H1 (cell line): ENCODE measurements at regions not wholly inside any gene's neighbourhood (a gene's known extent, or its start where the extent isn't known, plus 50 kb on each side); places are given as distances from the start of the nearest gene placed in this dataset.
A peak's percentile ranks its signal among the peaks of the same experiment; 100 is the strongest.

Source experiments
- CTCF ChIA-PET: fragments of 300-600 bp; sonication (Branson Sonifier 250); formaldehyde crosslinking; loops from one replicate; lab custom pipeline; 2021; ENCODE audit not compliant: partially characterized antibody; lab: Charles Lee
- POLR2A ChIA-PET: fragments of 300-600 bp; sonication (Branson Sonifier 250); formaldehyde crosslinking; loops from one replicate; lab custom pipeline; 2021; ENCODE audit warnings: inconsistent platforms; ENCODE audit not compliant: partially characterized antibody; lab: Charles Lee
- DNase-seq, 2 experiments: peaks; one replicate each; pipeline versions ENCODE4 v3.0.0 to v3.0.0-alpha.2; 2010 to 2022; ENCODE audit warnings: low spot score in 2 of 2, low read depth in 1 of 2, mixed read lengths in 1 of 2
- FAIRE-seq: peaks from 2 replicates; lab custom pipeline; 2011; peaks lifted over from hg19 to GRCh38; lab: Jason Lieb, UNC
- H2AFZ ChIP-seq: 2 replicates; pipeline ENCODE4 v1.8.1; 2012; ENCODE audit warnings: low read length, inconsistent platforms
- H2AK5ac ChIP-seq: 2 replicates; pipeline ENCODE4 v1.6.1; 2013; ENCODE audit warnings: low read depth, low read length
- H2BK120ac ChIP-seq: replicated peaks from 2 replicates; pipeline ENCODE3; 2013; ENCODE audit warnings: low read depth, low read length, inconsistent platforms
- H2BK12ac ChIP-seq: 2 replicates; pipeline ENCODE4 v1.6.1; 2013; ENCODE audit warnings: low read depth, low read length
- H2BK15ac ChIP-seq: 2 replicates; pipeline ENCODE4 v1.6.1; 2013; ENCODE audit warnings: low read length
- H2BK20ac ChIP-seq: 2 replicates; pipeline ENCODE4 v1.6.1; 2013; ENCODE audit warnings: low read length
- H2BK5ac ChIP-seq: 2 replicates; pipeline ENCODE4 v1.6.1; 2013; ENCODE audit warnings: low read depth, low read length
- H3K14ac ChIP-seq: 2 replicates; pipeline ENCODE4 v1.6.1; 2013; ENCODE audit warnings: inconsistent platforms; ENCODE audit not compliant: insufficient read length
- H3K18ac ChIP-seq: 2 replicates; pipeline ENCODE4 v1.6.1; 2013; ENCODE audit warnings: low read length; ENCODE audit errors: extremely low read depth
- H3K23ac ChIP-seq: 2 replicates; pipeline ENCODE4 v1.6.1; 2013; ENCODE audit warnings: inconsistent platforms; ENCODE audit not compliant: insufficient read length
- H3K23me2 ChIP-seq: 2 replicates; pipeline ENCODE4 v1.6.1; 2013; ENCODE audit warnings: low read depth, low read length
- H3K27ac ChIP-seq: 2 replicates; pipeline ENCODE4 v1.6.1; 2011; ENCODE audit warnings: low read depth, low read length, inconsistent platforms
- H3K27me3 ChIP-seq, 4 experiments: replicated peaks in 1 of 4; 1 replicate in 1 of 4; 2 replicates in 3 of 4; pipeline versions ENCODE4 v1.6.1 to v1.8.1; 2011 to 2013; ENCODE audit warnings: low read length in 3 of 4, mild to moderate bottlenecking in 3 of 4, inconsistent platforms in 2 of 4, mixed read lengths in 2 of 4, moderate library complexity in 1 of 4; ENCODE audit not compliant: control insufficient read depth in 3 of 4, insufficient read depth in 3 of 4; ENCODE audit errors: extremely low read depth in 1 of 4
- H3K36me3 ChIP-seq, 4 experiments: 2 replicates each; pipeline versions ENCODE4 v1.6.1 to v1.8.1; 2011 to 2013; ENCODE audit warnings: mild to moderate bottlenecking in 4 of 4, low read length in 3 of 4, moderate library complexity in 2 of 4, control low read depth in 1 of 4, inconsistent platforms in 1 of 4; ENCODE audit not compliant: insufficient read depth in 4 of 4, control insufficient read depth in 2 of 4
- H3K4ac ChIP-seq: replicated peaks from 2 replicates; pipeline ENCODE3; 2013; ENCODE audit warnings: low read length, low read depth, mixed read lengths, inconsistent platforms; ENCODE audit not compliant: insufficient read length
- H3K4me1 ChIP-seq, 4 experiments: replicated peaks in 1 of 4; 1 replicate in 1 of 4; 2 replicates in 3 of 4; pipeline versions ENCODE4 v1.6.1 to v1.8.1; 2011 to 2013; ENCODE audit warnings: low read length in 3 of 4, inconsistent platforms in 2 of 4, mixed read lengths in 1 of 4; ENCODE audit not compliant: insufficient read depth in 4 of 4, control insufficient read depth in 3 of 4
- H3K4me2 ChIP-seq, 2 experiments: 2 replicates each; pipeline versions ENCODE4 v1.6.1 to v1.8.1; 2011 to 2013; ENCODE audit warnings: low read depth in 2 of 2, low read length in 2 of 2, control low read depth in 1 of 2, inconsistent platforms in 1 of 2, mild to moderate bottlenecking in 1 of 2; ENCODE audit not compliant: insufficient read depth in 1 of 2
- H3K4me3 ChIP-seq, 4 experiments: fragments of 200-600, 300-600 bp in 1 of 4; sonication (generic), shearing (Covaris generic), sonication (Bioruptor Twin) in 1 of 4; 2 replicates each; pipeline versions ENCODE4 v1.5.1 to v1.8.1; 2011 to 2016; ENCODE audit warnings: low read length in 4 of 4, low read depth in 3 of 4, control low read depth in 2 of 4, inconsistent platforms in 2 of 4, mild to moderate bottlenecking in 2 of 4, mixed read lengths in 1 of 4, moderate library complexity in 1 of 4; ENCODE audit not compliant: insufficient read depth in 2 of 4; ENCODE audit errors: extremely low read depth in 1 of 4
- H3K56ac ChIP-seq: replicated peaks from 2 replicates; pipeline ENCODE3; 2013; ENCODE audit warnings: low read depth, mild to moderate bottlenecking, mixed read lengths, low read length, inconsistent platforms; ENCODE audit not compliant: insufficient read length
- H3K79me1 ChIP-seq: 2 replicates; pipeline ENCODE4 v1.6.1; 2013; ENCODE audit warnings: low read depth, low read length, control low read depth
- H3K79me2 ChIP-seq, 2 experiments: 2 replicates each; pipeline versions ENCODE4 v1.6.1 to v1.8.1; 2012 to 2013; ENCODE audit warnings: low read length in 2 of 2, mild to moderate bottlenecking in 2 of 2, inconsistent platforms in 1 of 2; ENCODE audit not compliant: insufficient read depth in 2 of 2, control insufficient read depth in 1 of 2
- H3K9ac ChIP-seq, 4 experiments: replicated peaks in 1 of 4; 1 replicate in 1 of 4; 2 replicates in 3 of 4; pipeline versions ENCODE4 v1.6.1 to v1.8.1; 2011 to 2013; ENCODE audit warnings: low read depth in 3 of 4, low read length in 3 of 4, control low read depth in 2 of 4, mild to moderate bottlenecking in 2 of 4, moderate library complexity in 2 of 4, inconsistent platforms in 1 of 4; ENCODE audit errors: extremely low read depth in 1 of 4
- H3K9me3 ChIP-seq, 2 experiments: 2 replicates each; pipeline versions ENCODE4 v1.6.1 to v1.8.1; 2012 to 2013; ENCODE audit warnings: mild to moderate bottlenecking in 2 of 2, moderate library complexity in 2 of 2, control low read depth in 1 of 2, inconsistent platforms in 1 of 2, low read depth in 1 of 2, low read length in 1 of 2, mixed read lengths in 1 of 2; ENCODE audit not compliant: insufficient read depth in 2 of 2
- H4K20me1 ChIP-seq, 2 experiments: replicated peaks in 1 of 2; 2 replicates each; pipeline versions ENCODE3 to v1.8.1; 2011 to 2013; ENCODE audit warnings: inconsistent platforms in 2 of 2, low read length in 2 of 2, mild to moderate bottlenecking in 1 of 2; ENCODE audit not compliant: insufficient read depth in 2 of 2, control insufficient read depth in 1 of 2
- H4K5ac ChIP-seq: 2 replicates; pipeline ENCODE4 v1.6.1; 2013; ENCODE audit warnings: low read length, low read depth, mixed read lengths, inconsistent platforms; ENCODE audit not compliant: insufficient read length
- H4K8ac ChIP-seq: 2 replicates; pipeline ENCODE4 v1.8.0; 2013; ENCODE audit warnings: mild to moderate bottlenecking, moderate library complexity, low read length, inconsistent platforms; ENCODE audit not compliant: insufficient read depth; ENCODE audit errors: extremely low read depth
- H4K91ac ChIP-seq: replicated peaks from 2 replicates; pipeline ENCODE3; 2013; ENCODE audit warnings: low read length, mixed read lengths, inconsistent platforms; ENCODE audit not compliant: insufficient read length
- CTBP2 ChIP-seq: IDR thresholded peaks from 2 replicates; pipeline ENCODE4 v1.7.0; 2011; ENCODE audit warnings: borderline replicate concordance, mild to moderate bottlenecking, moderate library complexity, mixed read lengths, low read length; ENCODE audit not compliant: insufficient read depth, insufficient read length
- E2F6 ChIP-seq: IDR thresholded peaks from 2 replicates; pipeline ENCODE4 v1.6.1; 2012; ENCODE audit warnings: inconsistent platforms
- FOSL1 ChIP-seq: IDR thresholded peaks from 2 replicates; pipeline ENCODE4 v1.6.1; 2011; ENCODE audit warnings: mild to moderate bottlenecking, low read depth, low read length, moderate library complexity; ENCODE audit not compliant: insufficient read depth
- GABPA ChIP-seq: IDR thresholded peaks from 2 replicates; pipeline ENCODE4 v1.6.1; 2011; ENCODE audit warnings: mild to moderate bottlenecking, low read length, moderate library complexity, borderline replicate concordance; ENCODE audit not compliant: insufficient read depth
- GTF2F1 ChIP-seq: IDR thresholded peaks from 2 replicates; pipeline ENCODE4 v1.6.1; 2012; ENCODE audit warnings: low read depth, low read length, improper control_type of control experiment, borderline replicate concordance
- POLR2A ChIP-seq, 2 experiments: IDR thresholded peaks; 1 replicate in 1 of 2; 2 replicates in 1 of 2; pipeline ENCODE4 v1.6.1; 2011; ENCODE audit warnings: low read depth in 2 of 2, low read length in 2 of 2, mild to moderate bottlenecking in 2 of 2; ENCODE audit errors: control extremely low read depth in 1 of 2
- RBBP5 ChIP-seq: IDR thresholded peaks from 2 replicates; pipeline ENCODE4 v1.7.1; 2012; ENCODE audit warnings: low read depth, mild to moderate bottlenecking, inconsistent platforms, low read length, moderate library complexity, borderline replicate concordance
- RFX5 ChIP-seq: IDR thresholded peaks from 2 replicates; pipeline ENCODE4 v1.6.1; 2011; ENCODE audit warnings: low read depth, low read length, improper control_type of control experiment, borderline replicate concordance
- SIN3A ChIP-seq, 2 experiments: IDR thresholded peaks in 1 of 2; conservative IDR thresholded peaks in 1 of 2; 2 replicates each; pipeline ENCODE4 v1.6.1; 2011 to 2012; ENCODE audit warnings: low read length in 2 of 2, improper control_type of control experiment in 1 of 2, low read depth in 1 of 2, mild to moderate bottlenecking in 1 of 2
- SIX5 ChIP-seq: IDR thresholded peaks from 2 replicates; pipeline ENCODE4 v1.6.1; 2011; ENCODE audit warnings: mild to moderate bottlenecking, low read depth, low read length
- SP1 ChIP-seq: IDR thresholded peaks from 2 replicates; pipeline ENCODE4 v1.6.1; 2011; ENCODE audit warnings: low read depth, low read length
- TAF7 ChIP-seq: optimal IDR thresholded peaks from 2 replicates; pipeline ENCODE3; 2011; ENCODE audit warnings: low read depth, mild to moderate bottlenecking, inconsistent platforms, low read length, moderate library complexity, borderline replicate concordance
- TEAD4 ChIP-seq: IDR thresholded peaks from 2 replicates; pipeline ENCODE4 v1.6.1; 2012; ENCODE audit warnings: low read depth, low read length, inconsistent platforms, mixed read lengths
- ZNF274 ChIP-seq: IDR thresholded peaks from 2 replicates; pipeline ENCODE4 v1.7.0; 2012; ENCODE audit warnings: low read length, borderline replicate concordance; ENCODE audit errors: extremely low read depth
- WGBS, 2 experiments: shearing (Covaris generic) in 1 of 2; methylation state at CpG; one replicate each; pipeline versions ENCODE4 v1.1.6 to v1.1.7; 2013 to 2015; ENCODE audit warnings: low lambda C conversion rate in 2 of 2, mixed read lengths in 2 of 2, inconsistent platforms in 1 of 2, low coverage in 1 of 2, missing lambda C conversion rate in 1 of 2; ENCODE audit not compliant: insufficient replicate concordance in 2 of 2, insufficient coverage in 1 of 2, insufficient read length in 1 of 2; ENCODE audit errors: extremely low coverage in 1 of 2, missing lambda C conversion rate in 1 of 2; 5-methylcytosine and 5-hydroxymethylcytosine counted together

GRCh38 chr5:41637424-41637823 lies 127.0 kb upstream of the PLCXD3 start:
- Histone ChIP-seq H3K9me3 (no peaks in the 10 kb centered on the region), H3K23me2 (no peaks in the 10 kb centered on the region), H3K14ac (no peak overlapping the region), H2BK12ac (no peak overlapping the region), H3K18ac (no peak overlapping the region), H2BK15ac (no peak overlapping the region), H4K91ac (no peak overlapping the region), H3K27ac (no peak overlapping the region), H3K4me2 (no peak overlapping the region), H3K9ac (no peak overlapping the region), H4K20me1 (no peaks in the 10 kb centered on the region), H4K8ac (no peak overlapping the region), H4K5ac (no peak overlapping the region), H2BK20ac (no peak overlapping the region), H3K36me3 (no peaks in the 10 kb centered on the region), H2BK5ac (no peak overlapping the region), H2AFZ (peak overlapping the region; percentile 55; the same call in 1 of the 2 replicates), H3K4me1 (peaks cover 0 to 3% (median 0%) of the 10 kb centered on the region in 4 experiments; a peak in 2 of 7 replicates), H3K56ac (no peak overlapping the region), H2AK5ac (no peak overlapping the region), H3K23ac (no peak overlapping the region), H3K79me2 (no peaks in the 10 kb centered on the region), H3K27me3 (no peaks in the 10 kb centered on the region), H2BK120ac (no peak overlapping the region), H3K79me1 (no peaks in the 10 kb centered on the region), H3K4ac (no peak overlapping the region), H3K4me3 (no peak overlapping the region)
- no peak for FAIRE-seq
- CTCF ChIA-PET: interaction anchor here (0.7 to 4.8 kb wide), 32 partner anchors 10 to 732 kb away, joined by 3 to 31 read pairs (median 4); no protein-coding TSS in a partner anchor
- peak in 1 of 2 experiments; percentile 47 for DNase-seq
- 85% methylated on average over 8 of the region's 8 CpGs; no CpG with 5 or more reads in 1 of the 2 experiments for WGBS, 2 experiments
- POLR2A ChIA-PET: no interaction called here
- TF ChIP-seq SP1: no peak
- TF ChIP-seq RBBP5: no peak
- TF ChIP-seq POLR2A (IDR thresholded peaks at IDR 0.05; ENCODE audit: control extremely low read depth in 1 of 2, low read depth in 2 of 2, low read length in 2 of 2): no peak
- TF ChIP-seq SIN3A (conservative IDR thresholded peaks at IDR 0.05 in 1 of 2, IDR thresholded peaks at IDR 0.05 in 1 of 2; ENCODE audit: low read depth in 1 of 2, low read length in 2 of 2): no peak
- TF ChIP-seq GTF2F1: no peak
- no peak for TF ChIP-seq SIX5
- no peak for TF ChIP-seq E2F6
- no peak for TF ChIP-seq TAF7
- TF ChIP-seq RFX5: no peak
- TF ChIP-seq GABPA: no peak
- TF ChIP-seq FOSL1: no peak
- TF ChIP-seq CTBP2: no peak
- no peak for TF ChIP-seq ZNF274
- no peak for TF ChIP-seq TEAD4
